Left lobe of liver (tissue), 2 donors: ENCODE measurements at regions not wholly inside any gene's neighbourhood (a gene's known extent, or its start where the extent isn't known, plus 50 kb on each side); places are given as distances from the start of the nearest gene placed in this dataset.
"Not testable (repeated sequence)": the region's sequence is repeated elsewhere in the genome, so short reads cannot be mapped to it uniquely, and the experiment has no call there.

Experiments
- ATAC-seq: fragments of 200-7000 bp; cut with Tn5 transposase; one replicate; pipeline ENCODE4 v1.9.1; 2020; ENCODE audit warnings: mild to moderate bottlenecking, moderate library complexity
- DNase-seq: peaks from one replicate; pipeline ENCODE4 v3.0.0-alpha.2; 2020; ENCODE audit warnings: low spot score
- donor health status: DM: no; HTN: no; CAD: no; lungs with moderate emphysema.
- donor health status: DM: no; HTN: yes; CAD: no.

DNA sequence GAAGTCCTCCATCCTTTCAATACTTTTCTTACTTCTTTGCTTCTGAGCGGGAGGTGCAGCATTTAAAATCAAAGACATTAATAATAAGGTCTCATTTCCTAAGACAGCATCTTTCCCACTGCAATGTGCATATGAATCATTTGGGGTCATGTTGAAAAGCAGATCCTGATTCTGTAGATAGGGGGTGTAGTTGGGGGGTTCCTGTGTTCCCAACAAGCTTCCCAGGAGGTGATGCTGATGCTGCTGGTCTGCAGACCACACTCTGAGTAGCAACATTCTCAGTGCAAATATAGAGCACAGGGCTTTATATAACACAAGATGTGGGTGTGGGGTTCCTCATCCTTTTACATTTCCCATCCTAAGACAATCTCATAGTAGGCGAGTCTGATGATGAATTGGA, 126.5 kb upstream of the PALM2AKAP2 start:
- ATAC-seq (no peak), DNase-seq (no peak)

DNA sequence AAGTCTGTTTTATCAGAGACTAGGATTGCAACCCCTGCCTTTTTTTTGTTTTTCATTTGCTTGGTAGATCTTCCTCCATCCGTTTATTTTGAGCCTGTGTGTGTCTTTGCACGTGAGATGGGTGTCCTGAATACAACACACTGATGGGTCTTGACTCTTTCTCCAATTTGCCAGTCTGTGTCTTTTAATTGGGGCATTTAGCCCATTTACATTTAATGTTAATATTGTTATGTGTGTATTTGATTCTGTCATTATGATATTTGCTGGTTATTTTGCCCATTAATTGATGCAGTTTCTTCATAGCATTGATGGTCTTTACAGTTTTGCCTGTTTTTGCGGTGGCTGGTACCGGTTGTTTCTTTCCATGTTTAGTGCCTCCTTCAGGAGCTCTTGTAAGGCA, 116.0 kb upstream of the PALM2AKAP2 start:
- not testable (repeated sequence) for ATAC-seq, DNase-seq

DNA sequence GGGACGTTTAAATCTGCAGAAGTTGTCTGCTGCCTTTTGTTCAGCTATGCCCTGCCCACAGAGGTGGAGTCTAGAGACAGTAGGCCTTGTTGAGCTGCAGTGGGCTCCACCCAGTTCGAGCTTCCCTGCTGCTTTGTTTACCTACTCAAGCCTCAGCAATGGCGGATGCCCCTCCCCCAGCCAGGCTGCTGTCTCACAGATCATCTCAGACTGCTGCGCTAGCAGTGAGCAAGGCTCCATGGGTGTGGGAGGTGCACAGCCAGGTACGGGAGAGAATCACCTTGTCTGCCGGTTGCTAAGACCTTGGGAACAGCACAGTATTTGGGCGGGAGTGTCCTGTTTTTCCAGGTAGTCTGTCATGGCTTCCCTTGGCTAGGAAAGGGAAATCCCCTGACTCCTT, 114.3 kb upstream of the PALM2AKAP2 start:
- DNase-seq, ATAC-seq: not testable (repeated sequence)

DNA sequence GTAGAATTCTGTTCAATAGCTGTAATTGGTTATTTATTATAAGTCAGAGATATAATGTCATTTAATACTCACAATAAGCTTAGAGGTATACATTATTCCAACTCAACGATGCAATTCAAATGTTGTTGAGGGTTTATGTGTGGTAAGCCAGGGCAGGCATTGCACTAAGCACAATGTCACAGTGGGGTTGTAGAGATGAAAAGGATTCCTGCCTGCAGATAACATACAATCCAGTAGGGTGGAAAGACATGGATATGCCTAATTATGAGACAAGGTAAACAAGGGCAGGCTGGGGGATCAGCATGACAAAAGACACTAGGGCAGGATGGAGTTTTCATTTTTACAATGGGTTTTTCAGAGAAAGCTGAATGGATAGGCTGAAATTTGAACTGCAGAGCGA, 98.7 kb upstream of the PALM2AKAP2 start:
- ATAC-seq (no peak), DNase-seq (no peak)

DNA sequence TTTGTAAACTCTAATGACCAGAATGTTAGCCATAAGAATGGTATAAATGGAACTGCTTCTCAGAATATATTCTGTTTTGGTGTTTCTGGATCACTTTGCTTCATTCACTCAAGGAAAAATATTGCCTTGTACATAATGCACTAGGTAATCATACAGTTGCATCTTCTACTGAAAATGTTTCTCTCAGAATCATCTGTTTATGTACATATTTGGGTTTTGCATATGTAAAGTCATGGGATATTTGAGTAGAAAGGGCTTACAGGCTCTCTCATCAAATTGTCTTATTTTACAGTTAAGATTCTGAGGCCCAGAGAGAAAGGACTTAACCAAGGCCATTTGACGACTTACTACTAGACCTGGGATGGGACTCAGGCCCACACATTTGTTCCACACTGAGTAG, 97.8 kb upstream of the PALM2AKAP2 start:
- DNase-seq (no peak), ATAC-seq (no peak)

DNA sequence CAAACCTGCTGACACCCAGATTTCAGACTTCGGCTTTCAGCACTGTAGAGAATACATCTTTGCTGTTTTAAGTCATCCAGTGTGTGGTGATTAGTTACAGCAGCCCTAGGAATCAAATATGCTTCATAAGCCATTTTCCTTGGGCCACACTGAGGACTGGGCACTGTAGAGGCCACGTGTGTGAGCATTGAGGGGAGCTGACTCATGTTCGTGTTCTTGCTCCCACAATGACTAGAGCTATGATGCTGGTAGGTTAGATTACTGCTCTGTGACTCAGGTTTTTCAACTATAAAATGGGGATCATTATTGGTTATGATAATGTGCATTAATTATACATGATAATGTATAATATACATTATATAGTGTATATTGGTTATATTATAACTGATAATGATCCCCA, 96.5 kb upstream of the PALM2AKAP2 start:
- ATAC-seq (no peak), DNase-seq (no peak)

DNA sequence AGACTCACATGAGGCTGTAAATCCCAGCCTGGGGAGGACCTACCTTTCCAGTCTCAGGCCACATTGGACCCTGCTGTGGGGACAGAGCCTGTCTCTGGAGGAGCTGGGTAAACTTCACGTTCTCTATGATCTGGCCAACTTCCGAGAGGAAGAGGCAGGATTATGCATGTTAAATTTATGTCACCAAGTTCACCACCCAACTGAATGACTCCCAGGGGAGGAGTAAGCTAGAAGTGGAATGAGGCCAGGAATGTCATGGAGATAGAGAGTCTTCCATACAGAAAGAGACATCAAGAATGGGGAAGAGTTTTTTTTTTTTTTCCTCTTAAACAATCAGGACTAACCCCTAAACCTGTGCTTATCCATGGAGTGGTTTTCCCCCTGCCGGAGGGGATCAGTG, 90.3 kb upstream of the PALM2AKAP2 start:
- ATAC-seq (no peak), DNase-seq (no peak)

DNA sequence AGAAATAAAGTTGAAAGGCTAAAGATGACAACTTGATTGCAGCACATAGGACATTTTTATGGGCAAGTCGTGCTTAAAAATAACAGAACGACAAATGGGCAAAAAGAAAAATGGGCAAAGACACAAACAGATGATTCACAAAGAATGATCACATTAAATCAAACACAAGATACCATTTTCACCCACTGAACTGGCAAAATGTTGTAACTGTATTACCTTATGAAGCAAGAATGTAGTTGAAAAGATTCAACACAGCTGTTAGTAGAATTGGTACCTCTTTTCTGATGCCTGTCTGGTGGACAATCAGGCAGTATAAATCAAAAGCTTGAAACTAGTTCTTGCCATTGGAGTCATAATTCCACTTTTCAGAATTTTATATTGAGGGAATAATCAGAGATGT, 81.0 kb upstream of the PALM2AKAP2 start:
- ATAC-seq (no peak), DNase-seq (no peak)

DNA sequence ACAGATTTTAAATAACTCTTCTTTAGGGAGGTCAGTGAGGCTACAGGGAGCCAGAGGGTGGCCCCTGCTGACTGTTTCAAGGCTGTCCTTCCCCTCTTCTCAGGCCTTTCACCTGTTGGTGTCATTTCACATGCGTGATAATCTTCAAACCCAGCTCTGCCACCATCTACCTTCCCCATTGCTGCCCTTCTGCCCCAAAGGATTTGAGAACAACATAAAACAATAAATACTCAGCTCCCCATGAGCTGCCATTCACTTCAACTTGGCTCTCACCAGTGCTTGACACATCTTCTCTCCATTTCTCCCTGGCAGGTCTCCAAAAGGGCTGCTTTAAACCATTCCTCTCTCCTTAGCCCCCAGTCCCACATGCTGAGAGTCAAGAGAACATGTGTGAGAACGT, 75.5 kb upstream of the PALM2AKAP2 start:
- DNase-seq (no peak), ATAC-seq (no peak)

DNA sequence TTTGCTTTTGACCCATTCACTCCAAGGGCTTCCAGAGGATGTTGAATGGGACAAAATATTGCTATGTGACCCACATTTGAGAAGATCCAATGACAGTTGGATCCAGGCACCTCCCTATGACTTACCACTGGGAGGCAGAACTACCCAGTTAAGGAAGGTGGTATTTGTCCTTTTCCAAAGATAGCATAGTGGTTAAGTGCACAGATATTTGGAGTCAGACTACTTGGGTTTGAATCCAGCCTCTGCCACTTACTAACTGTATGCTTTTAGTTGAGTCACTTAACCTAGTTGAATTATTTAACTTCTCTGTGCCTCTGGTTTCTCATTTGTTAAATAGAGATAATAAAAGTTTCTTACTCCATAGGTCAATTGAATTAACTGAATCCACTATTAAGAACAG, 74.5 kb upstream of the PALM2AKAP2 start:
- no peak for DNase-seq
- ATAC-seq = peak; percentile 92

DNA sequence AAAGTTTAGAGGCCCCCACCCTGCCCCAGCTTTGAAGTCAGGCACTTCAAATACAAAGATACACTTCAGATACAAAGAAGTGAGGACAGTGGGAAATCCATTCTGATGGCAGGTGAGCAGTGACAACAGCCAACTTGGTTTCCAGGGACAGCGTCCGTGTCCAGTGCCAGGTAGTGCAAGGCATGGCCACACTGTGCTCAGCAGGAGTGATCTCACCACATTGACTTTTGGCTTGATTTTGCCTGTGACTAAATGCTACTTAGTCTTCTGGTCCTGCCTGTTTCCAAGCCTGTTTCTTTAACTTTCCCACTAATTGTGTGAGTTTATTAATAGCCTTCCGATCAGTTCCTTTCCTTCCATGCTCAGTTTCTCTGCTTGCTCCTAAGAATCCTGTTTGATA, 72.6 kb upstream of the PALM2AKAP2 start:
- no peak for ATAC-seq
- DNase-seq = no peak

DNA sequence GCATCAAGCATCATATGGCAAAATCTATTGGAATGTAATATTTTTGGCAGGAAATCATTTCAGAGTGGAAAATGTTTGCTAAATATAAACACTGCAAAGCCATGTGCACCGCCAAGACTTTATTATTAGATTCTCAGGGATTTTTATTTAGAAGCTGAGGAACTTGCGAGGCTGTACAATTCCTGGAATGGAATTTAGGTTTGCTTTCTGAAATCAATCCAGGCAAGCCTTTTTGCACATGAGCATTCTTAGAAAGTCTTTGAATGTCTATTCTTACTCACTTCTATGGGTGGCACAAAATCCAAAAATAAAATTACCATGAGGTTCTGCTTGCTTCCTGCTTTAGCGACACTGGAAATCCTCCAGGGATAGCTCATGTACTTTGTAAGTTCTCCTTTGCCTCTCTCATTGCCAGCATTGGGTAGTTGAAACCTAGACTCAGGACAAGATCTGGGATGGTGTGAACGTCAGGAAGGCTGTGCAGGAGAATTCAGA, 71.5 kb upstream of the PALM2AKAP2 start:
- no peak for ATAC-seq
- no peak for DNase-seq

DNA sequence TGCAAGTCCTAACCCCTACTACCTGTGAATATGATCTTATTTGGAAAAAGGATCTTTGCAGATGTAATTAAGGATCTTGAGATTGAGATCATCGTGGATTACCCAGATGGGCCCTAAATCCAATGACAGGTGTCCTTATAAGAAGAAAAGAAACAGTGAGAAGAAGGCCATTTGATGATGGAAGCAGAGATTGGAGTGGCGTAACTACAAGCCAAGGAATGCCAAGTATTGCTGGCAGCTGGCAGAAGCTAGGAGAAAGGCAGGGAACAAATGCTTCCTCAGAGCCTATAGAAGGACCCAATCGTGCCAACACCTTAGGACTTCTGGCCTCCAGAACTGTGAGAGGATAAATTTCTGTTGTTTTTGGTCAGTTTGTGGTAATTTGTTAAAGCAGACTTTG, 70.1 kb upstream of the PALM2AKAP2 start:
- ATAC-seq (no peak), DNase-seq (no peak)

DNA sequence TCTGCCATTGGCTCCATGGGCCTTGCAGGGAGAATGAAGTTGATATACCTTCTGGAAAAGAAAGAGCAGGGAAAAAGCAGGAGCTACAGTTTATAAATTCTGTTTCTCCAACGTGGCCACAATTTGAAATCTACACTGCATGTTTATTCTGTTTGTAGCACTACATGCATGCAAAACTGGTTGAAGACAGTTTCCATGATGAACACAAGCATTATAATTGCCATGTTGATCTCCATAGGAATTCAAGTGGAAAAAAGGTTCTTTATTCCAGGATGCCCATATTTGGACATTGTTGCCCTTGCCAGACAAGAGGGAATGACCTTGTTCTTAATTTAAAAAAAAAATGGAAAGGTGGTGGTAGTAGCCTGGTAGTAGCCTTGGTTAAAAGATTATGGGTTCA, 69.2 kb upstream of the PALM2AKAP2 start:
- no peak for DNase-seq
- ATAC-seq = no peak

DNA sequence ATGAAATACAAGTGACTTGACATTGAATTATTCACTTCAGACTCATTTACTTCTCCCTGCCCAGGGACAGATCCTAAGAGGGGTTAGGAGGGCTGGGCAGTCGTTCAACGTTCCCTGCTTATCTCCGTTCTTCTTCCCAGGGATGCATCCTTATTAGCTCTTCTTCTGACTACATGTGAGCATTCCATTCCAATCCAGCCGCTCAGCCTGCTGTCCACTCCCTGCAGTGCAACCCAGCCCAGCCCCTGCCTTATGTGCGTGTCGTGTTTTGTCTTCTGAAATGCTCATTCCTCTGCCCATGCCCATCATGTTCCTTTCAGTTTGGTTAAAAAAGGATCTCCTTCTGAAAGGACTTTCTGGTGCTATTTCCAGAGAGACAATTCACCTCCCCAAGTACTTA, 64.7 kb upstream of the PALM2AKAP2 start:
- DNase-seq (no peak), ATAC-seq (no peak)

DNA sequence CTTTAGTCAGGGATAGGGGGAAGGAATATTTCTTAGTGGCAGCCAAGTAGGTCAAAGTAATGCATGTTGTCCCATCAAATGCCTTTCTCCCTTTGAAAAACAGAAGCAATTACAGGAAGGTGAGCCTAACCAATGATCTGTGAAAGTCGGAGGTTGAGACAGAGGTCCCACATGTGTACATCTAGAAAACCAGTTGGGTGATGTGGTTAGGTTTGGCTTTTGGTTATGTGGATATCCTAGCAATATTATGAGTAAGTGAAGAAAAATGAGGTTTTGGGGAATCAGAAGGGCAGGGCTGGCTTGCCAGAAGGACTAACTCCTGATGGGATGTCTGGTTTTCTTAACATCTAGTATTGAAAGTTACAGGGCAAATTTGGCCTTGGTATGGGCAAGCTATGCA, 63.4 kb upstream of the PALM2AKAP2 start:
- DNase-seq = no peak
- ATAC-seq = no peak

DNA sequence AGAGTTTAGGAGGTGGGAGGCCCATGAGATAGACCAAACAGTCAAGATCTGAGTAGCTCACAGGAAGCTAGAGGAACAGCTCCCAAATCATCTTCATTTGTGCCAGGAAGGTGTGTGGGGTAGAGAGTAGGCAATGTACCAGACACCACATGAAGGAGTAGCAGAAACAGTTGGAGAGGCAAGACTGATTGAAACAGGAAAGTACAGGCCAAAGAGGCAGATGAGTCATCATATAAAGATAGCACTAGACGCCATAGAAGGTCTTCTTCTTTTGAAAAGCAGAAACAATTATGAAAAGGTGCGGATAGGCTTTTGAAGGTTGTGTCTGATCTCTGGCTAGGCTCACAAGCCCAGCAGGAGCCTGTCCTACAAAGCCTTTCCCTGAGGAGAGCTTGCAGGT, 62.7 kb upstream of the PALM2AKAP2 start:
- no peak for DNase-seq
- no peak for ATAC-seq

DNA sequence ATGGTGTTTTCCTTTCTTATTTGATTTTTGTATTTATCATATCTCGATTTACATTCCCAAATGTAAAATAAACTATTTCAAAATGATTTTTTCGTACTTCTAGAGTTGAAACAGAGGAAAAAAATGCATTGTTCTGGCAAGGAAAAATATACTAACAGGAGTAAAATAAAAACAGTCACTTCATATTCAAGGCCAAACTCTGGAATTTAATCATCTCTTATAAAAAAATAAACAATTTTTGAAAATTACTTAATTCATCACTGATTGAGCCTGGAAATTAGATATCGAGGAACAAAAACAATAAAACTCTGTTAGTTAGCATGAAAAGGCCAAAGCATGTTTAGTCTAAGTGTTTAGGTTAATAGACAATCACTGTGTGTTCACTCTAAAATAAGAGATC, 61.1 kb upstream of the PALM2AKAP2 start:
- DNase-seq (no peak), ATAC-seq (no peak)

DNA sequence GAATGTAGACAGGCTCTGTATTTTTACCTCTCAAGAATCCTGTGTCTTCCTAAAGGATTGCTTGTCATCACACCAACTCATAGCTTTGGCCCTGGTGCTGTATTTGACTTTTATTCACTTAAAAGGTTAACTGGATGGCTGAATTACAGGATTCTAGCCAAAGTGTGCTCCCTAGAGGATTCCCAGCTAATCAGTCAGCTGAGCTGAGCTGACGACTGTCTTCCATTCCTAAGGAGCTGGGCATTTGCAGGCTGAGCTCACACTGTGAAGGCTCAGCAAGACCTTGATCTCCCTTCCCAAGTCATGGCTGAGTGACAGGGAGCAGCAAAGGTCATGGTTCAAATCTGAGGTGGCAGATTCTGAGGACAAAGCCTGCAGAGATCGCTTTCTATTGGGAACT, 59.0 kb upstream of the PALM2AKAP2 start:
- no peak for DNase-seq
- ATAC-seq = no peak

DNA sequence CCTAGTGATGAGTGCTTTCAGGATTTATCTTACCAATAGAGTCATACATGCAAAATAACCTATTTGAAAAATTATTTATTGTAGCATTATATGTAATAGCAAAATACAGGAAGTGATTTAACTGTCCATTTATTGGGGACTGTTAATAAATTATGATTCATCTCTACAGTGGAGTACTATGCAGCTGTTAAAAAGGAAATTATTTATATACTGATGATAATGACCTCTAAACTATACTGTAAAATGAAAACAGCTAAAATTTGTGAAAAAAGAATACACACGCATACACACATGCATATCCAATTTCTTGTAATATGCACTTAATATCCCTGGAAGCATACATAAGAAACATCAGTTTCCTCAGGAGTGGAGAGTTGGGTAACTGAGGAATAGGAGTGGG, 58.0 kb upstream of the PALM2AKAP2 start:
- no peak for DNase-seq
- ATAC-seq = no peak

DNA sequence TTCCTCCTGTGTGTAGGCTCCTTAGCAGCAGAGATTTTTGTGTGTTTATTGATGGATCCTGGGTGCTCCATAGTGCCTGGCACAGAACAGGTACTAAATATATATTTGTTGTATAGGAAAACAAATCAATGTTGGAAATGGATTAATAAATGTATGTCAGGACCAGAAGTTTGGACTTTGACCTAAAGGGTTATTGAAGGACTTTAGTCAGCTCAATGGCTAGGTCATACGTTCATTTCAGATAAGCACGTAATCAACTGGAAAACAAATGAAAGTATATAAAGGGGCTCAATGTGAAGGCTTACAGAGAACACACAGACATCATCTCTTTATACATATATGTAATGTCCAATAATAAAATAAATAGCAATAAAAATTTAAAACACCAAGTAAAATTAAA, 56.2 kb upstream of the PALM2AKAP2 start:
- ATAC-seq (no peak), DNase-seq (no peak)

DNA sequence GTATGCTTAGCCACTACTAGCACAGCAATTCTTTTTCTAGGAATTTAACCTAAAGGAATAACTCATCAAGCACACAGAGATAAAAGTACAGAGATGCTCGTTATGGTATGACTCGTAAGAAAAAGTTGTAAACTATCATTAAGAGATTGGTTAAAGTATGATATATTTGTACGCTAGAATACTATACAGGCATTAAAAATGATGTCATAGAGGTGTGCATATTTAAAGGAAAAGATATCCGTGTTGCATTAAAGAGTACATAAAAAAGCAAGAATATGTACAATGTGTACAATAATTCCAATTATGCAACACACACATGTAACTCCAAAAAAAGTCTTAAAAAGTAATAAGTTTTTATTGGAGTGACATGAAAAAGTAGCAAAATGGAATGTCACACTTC, 54.5 kb upstream of the PALM2AKAP2 start:
- no peak for DNase-seq
- ATAC-seq = no peak

DNA sequence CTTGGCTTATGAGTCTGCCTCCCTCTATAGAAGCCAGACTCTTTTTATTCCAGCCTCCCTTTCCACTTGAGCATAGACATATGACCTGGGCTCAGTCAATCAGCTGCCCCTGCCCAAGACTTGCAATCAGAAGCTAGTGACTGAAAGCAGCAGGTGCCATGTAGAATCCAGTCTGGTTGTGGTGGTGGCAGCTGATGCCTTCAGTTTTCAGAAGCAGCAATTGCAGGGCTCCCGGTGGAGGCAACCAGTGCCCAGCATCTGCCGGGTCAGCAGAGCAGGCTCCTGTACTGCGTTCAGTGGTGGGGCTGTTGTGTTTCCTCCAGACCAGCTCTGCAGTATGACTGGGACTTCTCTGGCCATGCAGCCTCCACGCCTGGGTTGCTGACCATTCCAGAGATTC, 53.9 kb upstream of the PALM2AKAP2 start:
- no peak for DNase-seq

DNA sequence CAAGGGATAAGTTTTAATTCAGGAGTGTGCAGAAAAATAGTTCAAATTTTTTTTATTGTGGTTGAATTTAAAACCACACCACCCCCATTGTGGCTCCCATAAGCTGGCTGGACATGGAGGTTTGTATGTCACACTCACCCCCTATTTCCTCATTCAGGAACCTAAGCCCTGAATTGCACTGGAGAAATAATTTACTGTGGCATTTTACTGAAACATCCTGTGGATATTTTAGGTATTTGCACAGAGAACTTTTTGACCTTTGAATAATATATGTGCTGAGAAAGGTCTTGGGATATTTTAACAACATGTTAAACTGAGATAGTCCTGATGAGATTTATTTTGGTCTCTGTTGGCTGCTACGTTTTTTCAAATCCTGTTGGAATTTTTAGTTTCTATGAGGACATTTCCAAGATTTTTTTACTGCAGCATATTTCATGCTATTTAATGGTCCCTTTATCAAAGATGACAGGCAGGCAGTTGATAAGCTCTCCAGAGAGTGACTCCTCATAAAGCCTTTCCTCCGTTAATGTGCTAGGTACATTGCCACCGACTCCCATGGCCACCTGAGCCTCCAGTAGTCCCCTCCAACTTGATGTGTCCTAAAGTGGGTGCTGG, 51.2 kb upstream of the PALM2AKAP2 start:
- ATAC-seq (no peak), DNase-seq (no peak)

More for the DNA sequence above, 53.9 kb upstream of the PALM2AKAP2 start:
- no peak for ATAC-seq
